Keratinocyte (primary cell): ENCODE measurements at regions not wholly inside any gene's neighbourhood (a gene's known extent, or its start where the extent isn't known, plus 50 kb on each side); places are given as distances from the start of the nearest gene placed in this dataset.

Source experiments
- DNase-seq: peaks from one replicate; pipeline ENCODE4 v3.0.0-alpha.2; 2011; ENCODE audit warnings: low read depth, missing footprints, low spot score
- FAIRE-seq: peaks from 2 replicates; lab custom pipeline; 2011; peaks lifted over from hg19 to GRCh38; lab: Jason Lieb, UNC
- H2AFZ ChIP-seq: 2 replicates; pipeline ENCODE4 v1.6.0; 2012; ENCODE audit warnings: low read length, control low read depth, inconsistent platforms; ENCODE audit not compliant: control insufficient read depth
- H3K27ac ChIP-seq: 2 replicates; pipeline ENCODE4 v1.5.1; 2011; ENCODE audit warnings: low read length; ENCODE audit not compliant: control insufficient read depth, insufficient read depth
- H3K27me3 ChIP-seq: 3 replicates; pipeline ENCODE4 v1.6.0; 2011; ENCODE audit warnings: low read length; ENCODE audit not compliant: control insufficient read depth, insufficient read depth; ENCODE audit errors: extremely low read depth
- H3K36me3 ChIP-seq, 2 experiments: 2 replicates in 1 of 2; 3 replicates in 1 of 2; pipeline ENCODE4 v1.5.1; 2011; ENCODE audit warnings: low read length in 2 of 2, mild to moderate bottlenecking in 1 of 2; ENCODE audit not compliant: control insufficient read depth in 2 of 2, insufficient read depth in 2 of 2; ENCODE audit errors: extremely low read depth in 1 of 2
- H3K4me1 ChIP-seq: 3 replicates; pipeline ENCODE4 v1.5.1; 2011; ENCODE audit warnings: low read length; ENCODE audit not compliant: control insufficient read depth, insufficient read depth; ENCODE audit errors: extremely low read depth
- H3K4me2 ChIP-seq: 3 replicates; pipeline ENCODE4 v1.6.0; 2011; ENCODE audit warnings: low read depth, low read length; ENCODE audit not compliant: control insufficient read depth, insufficient read depth; ENCODE audit errors: extremely low read depth
- H3K4me3 ChIP-seq, 3 experiments: fragments of 200-600 bp in 1 of 3; sonication (generic) in 1 of 3; 2 replicates in 2 of 3; 3 replicates in 1 of 3; pipeline ENCODE4 v1.5.1; 2011 to 2016; ENCODE audit warnings: low read length in 3 of 3, mild to moderate bottlenecking in 3 of 3, control low read depth in 2 of 3, inconsistent platforms in 1 of 3, low read depth in 1 of 3, mixed read lengths in 1 of 3, mixed run types in 1 of 3, moderate library complexity in 1 of 3; ENCODE audit not compliant: control insufficient read depth in 2 of 3, insufficient read depth in 2 of 3; ENCODE audit errors: extremely low read depth in 1 of 3
- H3K79me2 ChIP-seq: 2 replicates; pipeline ENCODE4 v1.6.0; 2012; ENCODE audit warnings: low read length; ENCODE audit not compliant: control insufficient read depth, insufficient read depth
- H3K9ac ChIP-seq: 3 replicates; pipeline ENCODE4 v1.6.0; 2011; ENCODE audit warnings: low read length; ENCODE audit not compliant: control insufficient read depth, insufficient read depth; ENCODE audit errors: extremely low read depth
- H3K9me1 ChIP-seq: 3 replicates; pipeline ENCODE4 v1.6.0; 2011; ENCODE audit warnings: low read length; ENCODE audit not compliant: control insufficient read depth, insufficient read depth; ENCODE audit errors: extremely low read depth
- H3K9me3 ChIP-seq: 2 replicates; pipeline ENCODE4 v1.5.1; 2012; ENCODE audit warnings: low read depth, low read length; ENCODE audit not compliant: control insufficient read depth
- H4K20me1 ChIP-seq: 3 replicates; pipeline ENCODE4 v1.6.0; 2011; ENCODE audit warnings: low read length; ENCODE audit not compliant: control insufficient read depth, insufficient read depth; ENCODE audit errors: extremely low read depth
- CTCF ChIP-seq, 3 experiments: IDR thresholded peaks in 1 of 3; conservative IDR thresholded peaks in 1 of 3; optimal IDR thresholded peaks in 1 of 3; 2 replicates in 2 of 3; 3 replicates in 1 of 3; pipeline versions ENCODE3 to v1.5.1; 2011; ENCODE audit warnings: low read length in 3 of 3, mild to moderate bottlenecking in 3 of 3, moderate library complexity in 2 of 3, control low read depth in 1 of 3, inconsistent platforms in 1 of 3; ENCODE audit not compliant: insufficient read depth in 2 of 3; ENCODE audit errors: extremely low read depth in 1 of 3
- EZH2 ChIP-seq: IDR thresholded peaks from one replicate; pipeline ENCODE4 v1.6.1; 2012; ENCODE audit warnings: inconsistent platforms, mild to moderate bottlenecking, low read length, moderate library complexity
- dilution Hi-C: fragments of 300-500 bp; cut with MboI; formaldehyde crosslinking; loops from one replicate; pipeline ENCODE4 v1.7.0; 2020; ENCODE audit warnings: low sequenced_read_pairs; ENCODE audit not compliant: extremely low pct_ligation_motif_present

GRCh38 chr20:19922716-19923115 lies 94.4 kb upstream of the NAA20 start:
- Histone ChIP-seq H3K4me3 (no peak overlapping the region), H3K9me1 (no peaks in the 10 kb centered on the region), H3K4me1 (peaks cover 8% of the 10 kb centered on the region), H3K9me3 (no peaks in the 10 kb centered on the region), H4K20me1 (no peaks in the 10 kb centered on the region), H3K27me3 (no peaks in the 10 kb centered on the region), H3K36me3 (no peaks in the 10 kb centered on the region), H3K79me2 (no peaks in the 10 kb centered on the region), H3K27ac (no peak overlapping the region), H3K9ac (no peak overlapping the region), H2AFZ (no peak overlapping the region), H3K4me2 (no peak overlapping the region)
- dilution Hi-C loops, result no loop called here
- DNase-seq (no peak), FAIRE-seq (no peak)
- TF ChIP-seq CTCF (optimal IDR thresholded peaks at IDR 0.05 in 1 of 3, IDR thresholded peaks at IDR 0.05 in 1 of 3, conservative IDR thresholded peaks at IDR 0.05 in 1 of 3; ENCODE audit: extremely low read depth in 1 of 3, insufficient read depth in 2 of 3, low read length in 3 of 3) (no peak), EZH2 (no peak)

GRCh38 chr20:19923762-19924161 lies 93.4 kb upstream of the NAA20 start:
- Histone ChIP-seq H2AFZ (no peak overlapping the region), H3K4me3 (no peak overlapping the region), H3K79me2 (no peaks in the 10 kb centered on the region), H3K4me2 (no peak overlapping the region), H3K36me3 (no peaks in the 10 kb centered on the region), H4K20me1 (no peaks in the 10 kb centered on the region), H3K27ac (no peak overlapping the region), H3K4me1 (peaks cover 19% of the 10 kb centered on the region), H3K27me3 (no peaks in the 10 kb centered on the region), H3K9me3 (no peaks in the 10 kb centered on the region), H3K9ac (no peak overlapping the region), H3K9me1 (no peaks in the 10 kb centered on the region)
- FAIRE-seq (no peak), DNase-seq (no peak)
- no peak for TF ChIP-seq EZH2
- TF ChIP-seq CTCF (optimal IDR thresholded peaks at IDR 0.05 in 1 of 3, IDR thresholded peaks at IDR 0.05 in 1 of 3, conservative IDR thresholded peaks at IDR 0.05 in 1 of 3; ENCODE audit: extremely low read depth in 1 of 3, insufficient read depth in 2 of 3, low read length in 3 of 3), result no peak
- dilution Hi-C loops, result no loop called here
